ENCODE measurements at regions not wholly inside any gene's neighbourhood (a gene's known extent, or its start where the extent isn't known, plus 50 kb on each side); places are given as distances from the start of the nearest gene placed in this dataset.
"Not testable (repeated sequence)": the region's sequence is repeated elsewhere in the genome, so short reads cannot be mapped to it uniquely, and the experiment has no call there.

DNA sequence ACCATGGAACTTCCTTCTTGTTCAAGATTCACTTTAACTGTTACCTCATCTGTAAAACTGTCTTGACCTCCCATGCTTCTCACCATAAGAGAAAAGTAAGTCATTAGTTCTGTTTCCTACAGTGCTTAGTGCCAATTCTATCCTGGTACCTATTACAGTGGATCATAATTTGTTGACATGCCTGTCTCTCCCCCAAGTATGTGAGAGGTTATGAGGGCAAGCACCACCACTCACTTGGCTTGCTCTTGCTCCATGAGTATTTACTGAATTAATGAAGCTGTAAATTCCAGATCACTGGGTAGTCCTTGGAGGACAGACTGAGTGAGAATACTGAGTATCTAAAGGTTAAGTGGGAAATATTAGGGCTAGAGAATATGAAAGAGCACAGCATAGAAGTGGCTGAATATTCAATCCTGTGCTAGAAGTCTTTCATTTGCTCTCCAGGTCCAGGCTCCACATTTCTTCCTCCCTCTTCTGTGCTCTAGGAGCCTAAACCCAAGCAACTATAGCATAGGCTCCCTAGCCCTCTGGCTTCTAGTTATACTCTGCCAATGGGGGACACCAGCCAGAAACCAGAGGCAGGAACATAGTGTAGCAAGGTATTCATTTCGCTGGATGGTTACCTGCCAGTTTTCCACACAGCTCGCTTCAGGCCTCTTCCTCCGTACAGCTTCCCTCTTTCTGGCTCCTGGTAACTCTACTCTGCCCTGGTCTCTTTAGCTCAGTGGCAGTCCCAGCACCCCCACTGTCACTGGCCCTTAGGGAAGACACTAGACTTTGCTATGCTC, 118.2 kb upstream of the SLC5A12 start:
- DNase-seq: no peak

DNA sequence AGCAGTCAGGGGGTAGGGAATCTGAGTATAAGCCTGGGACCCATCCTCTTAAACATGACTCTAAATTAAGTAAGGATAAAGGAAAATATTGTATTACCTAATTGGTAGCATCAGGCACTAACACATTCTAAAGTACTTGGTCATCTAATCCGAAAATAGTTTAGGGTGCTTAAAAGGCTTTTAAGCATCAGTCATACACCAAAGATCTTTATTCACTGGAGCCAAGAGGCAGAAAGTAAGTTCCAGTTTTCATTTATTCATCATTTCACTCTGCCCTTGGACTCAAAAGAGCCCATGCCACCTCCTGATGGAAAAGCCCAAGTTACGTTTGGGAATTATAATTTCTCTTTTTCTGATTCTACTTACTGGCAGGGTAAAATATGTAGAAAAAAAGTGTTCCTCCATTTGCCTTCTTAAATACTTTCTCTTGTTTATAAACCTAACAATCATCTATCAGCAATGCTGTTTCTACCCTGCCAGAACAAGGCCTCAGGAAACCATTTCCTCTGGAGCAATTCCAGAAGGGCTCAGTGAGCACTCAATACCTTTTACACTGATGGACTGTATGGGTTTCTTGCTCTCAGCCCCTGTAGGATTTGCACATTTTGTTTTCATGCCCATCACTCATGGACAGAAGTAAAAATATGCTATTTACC, 120.1 kb upstream of the SLC5A12 start:
- no peak for DNase-seq

DNA sequence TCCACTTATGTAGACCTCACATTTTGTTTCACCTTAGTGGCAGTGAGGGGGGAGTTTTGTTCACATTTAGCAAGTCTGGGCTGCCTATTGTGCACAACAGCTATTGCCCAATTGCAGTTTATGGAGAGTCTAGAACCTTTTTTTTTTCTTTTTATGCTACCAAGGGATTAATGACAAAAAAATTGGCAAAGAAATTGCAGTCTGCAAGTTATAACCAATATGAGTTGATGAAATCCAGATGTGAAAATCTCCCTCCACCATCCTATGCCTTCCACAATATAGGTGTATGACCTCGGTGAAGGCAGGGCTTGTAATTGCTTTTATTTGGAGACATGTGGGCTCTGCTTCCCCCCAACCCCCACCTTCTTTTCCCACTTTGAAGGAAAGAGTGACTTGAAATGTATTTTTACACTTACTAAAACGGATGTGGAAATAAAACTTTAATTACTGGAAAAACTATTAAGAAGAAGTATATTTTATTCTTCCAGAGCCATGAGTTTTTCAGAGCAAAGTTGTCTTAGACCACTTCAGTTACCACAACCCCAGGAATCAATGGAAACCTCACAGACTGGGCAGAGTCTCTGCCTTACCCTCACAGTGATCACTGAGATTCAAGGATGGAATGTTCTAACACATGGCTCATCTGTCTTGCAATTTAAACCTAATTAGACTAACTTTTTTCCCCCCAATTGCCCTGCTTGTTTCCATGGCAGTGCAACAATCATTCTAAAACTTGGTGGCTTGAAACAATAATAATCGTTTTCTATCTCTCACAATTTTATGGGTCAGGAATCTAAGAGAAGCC, 120.8 kb upstream of the SLC5A12 start:
- no peak for DNase-seq

DNA sequence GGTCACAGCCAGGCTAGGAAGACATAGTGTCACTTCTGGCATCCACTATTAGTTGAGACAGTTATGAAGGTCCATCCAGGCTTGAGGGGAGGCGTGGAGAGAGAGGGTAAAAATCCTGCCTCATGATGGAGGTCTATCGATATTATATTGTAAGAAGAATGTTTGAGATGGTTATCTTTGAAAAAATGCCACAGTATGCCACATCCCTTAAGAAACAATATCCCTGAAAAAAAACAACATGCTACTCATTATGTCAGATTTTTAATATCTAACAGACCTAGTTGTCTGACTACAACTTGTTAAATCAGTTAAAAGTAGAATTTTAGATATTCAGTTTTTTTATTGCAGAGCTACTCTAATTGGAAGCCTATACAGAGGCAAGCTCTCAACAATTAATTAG, 121.7 kb upstream of the SLC5A12 start:
- no peak for DNase-seq

DNA sequence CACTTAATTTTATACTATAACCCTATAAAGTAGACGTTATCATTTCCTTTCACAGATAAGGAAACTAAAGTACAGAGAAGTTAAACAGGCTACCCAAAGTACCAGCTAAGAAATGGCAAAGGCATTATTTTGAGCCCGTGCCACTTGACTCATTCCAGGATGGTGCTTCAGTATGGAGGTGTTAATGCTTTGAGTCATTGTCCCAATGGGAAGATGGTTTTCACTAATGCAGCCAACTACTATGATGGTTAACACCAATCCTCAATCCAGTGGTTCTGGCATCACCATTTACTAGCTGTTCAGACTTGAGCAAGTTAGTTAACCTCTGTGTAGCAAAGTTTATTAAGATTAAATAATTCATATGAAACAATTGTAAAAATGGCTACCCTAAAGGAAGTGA, 123.1 kb upstream of the SLC5A12 start:
- no peak for DNase-seq

DNA sequence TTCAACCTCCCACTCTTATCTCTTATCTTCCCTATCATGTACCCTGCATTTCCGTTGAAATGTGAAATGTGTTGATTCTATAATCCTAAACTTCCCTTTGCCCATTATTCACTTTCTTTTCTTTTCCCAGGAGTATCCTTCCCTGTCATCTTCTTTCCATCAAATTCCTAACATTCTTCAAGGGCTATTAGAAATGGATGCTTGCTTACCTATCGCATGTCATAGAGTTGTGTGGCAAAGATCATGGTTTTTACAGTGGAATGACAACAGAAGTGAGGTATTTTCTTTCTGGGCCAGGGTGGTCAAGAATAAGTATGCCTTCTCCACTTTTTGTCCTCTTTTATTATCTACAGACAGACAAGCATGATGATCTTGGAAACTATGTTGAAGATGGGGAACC, 124.4 kb upstream of the SLC5A12 start:
- DNase-seq: no peak

DNA sequence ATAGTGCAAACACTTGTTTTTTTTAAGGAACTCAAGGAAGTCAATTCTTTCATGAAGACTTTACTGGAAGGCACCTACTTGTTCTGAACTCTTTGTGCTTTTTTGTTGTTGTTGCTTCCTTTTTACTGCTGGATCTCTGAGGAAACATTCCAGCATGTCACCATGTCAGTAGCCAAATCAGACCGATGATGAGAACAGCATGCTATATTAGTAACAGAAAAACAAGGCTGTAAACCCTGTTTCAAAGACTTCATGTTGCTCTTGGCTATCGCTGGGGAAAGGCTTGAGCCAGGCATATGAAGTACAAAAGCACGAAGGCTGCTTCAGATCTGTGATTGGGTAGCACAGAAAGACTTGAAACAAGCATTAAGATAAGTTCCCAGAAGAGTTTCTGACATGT, 125.6 kb upstream of the SLC5A12 start:
- DNase-seq: no peak

DNA sequence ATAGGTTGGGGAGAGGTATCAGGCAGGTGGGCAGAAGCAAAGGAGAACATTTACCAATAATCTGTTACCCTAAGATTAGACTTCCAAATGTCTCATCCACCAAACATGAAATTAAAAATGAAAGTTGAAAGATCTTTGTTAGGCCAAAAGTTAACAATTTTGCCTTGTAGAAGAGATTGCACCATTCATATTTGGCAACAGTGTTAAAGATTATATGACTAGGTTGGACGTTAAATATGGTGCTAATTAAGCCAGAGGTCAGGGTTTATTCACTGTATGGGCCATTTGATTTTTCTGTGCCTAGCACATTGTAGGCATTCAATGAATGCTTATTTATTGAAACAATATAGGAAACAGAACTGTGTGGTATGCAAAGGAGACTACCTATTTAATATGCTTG, 126.1 kb upstream of the SLC5A12 start:
- no peak for DNase-seq

DNA sequence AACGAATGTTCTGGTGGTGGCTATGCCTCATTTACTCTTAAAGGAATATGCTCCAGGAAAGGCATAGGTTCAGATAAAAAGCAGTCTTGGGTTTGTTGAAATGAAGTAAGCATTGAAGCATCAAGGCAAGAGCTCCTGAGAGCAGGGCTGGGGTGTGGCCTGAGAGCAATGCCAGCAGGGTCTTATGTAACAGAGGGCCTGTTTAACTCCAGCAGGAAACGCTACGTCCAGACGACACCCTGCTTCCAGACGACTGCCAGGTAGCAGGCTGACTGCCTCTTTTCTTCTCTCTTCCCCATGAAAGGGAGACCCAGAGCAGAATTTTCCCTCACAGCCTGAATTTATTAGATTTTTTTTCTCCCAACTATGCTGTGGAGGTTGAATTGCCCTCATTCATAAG, 127.2 kb upstream of the SLC5A12 start:
- DNase-seq: no peak

DNA sequence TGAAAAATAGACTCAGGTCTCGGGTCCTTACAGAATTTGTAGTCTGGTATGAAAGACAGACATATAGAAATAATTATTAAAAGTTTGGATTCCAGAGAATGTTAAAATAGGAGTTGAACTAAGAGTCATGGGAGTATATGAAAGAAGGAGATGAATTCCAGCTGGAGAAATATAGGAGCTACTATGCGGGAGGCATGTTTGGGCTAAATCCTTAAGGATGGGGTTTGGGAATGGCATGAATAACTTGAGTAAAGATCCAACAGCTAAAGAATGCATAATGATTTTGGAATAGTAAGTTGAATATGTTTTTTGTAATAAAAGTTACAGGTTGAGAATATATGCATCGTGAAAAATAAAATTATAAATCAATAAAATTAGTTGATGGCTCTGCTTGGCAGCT, 129.4 kb upstream of the SLC5A12 start:
- DNase-seq: no peak

DNA sequence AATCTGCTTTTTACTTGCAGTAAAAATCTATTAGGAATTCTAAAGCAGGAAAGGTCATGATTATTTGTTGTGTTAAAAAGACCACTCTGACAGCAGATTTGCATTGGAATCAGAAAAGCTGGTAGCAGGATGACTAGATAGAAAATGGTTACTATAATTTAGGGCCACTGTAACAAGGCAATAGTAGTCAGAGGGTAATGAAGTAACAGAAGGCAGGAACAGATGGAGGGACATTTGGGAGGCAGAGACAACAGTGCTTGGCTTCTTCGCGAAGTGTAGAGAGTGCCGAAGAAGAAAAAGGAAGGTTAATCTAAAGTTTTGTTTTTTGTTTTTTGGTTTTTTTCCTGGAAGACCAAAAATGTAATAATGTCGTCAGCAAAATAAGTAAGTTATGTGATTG, 129.8 kb upstream of the SLC5A12 start:
- no peak for DNase-seq

DNA sequence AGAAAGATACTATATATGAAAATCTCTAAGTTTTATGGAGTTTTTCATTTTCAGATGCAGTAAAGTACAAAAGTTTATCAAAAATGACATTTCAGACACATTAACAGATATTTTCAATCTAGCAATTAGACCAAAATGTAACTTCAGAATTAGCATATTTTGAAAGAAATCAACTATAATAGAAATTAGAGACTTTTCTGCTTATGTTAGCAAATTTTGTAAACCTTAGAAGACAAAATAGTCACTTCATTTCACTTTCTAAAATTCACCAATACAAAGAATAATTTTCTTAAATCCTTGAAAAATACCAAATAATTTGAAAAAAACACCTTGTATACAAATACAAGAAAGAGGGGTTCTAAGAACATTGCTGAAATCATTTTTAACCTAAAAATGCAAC, 135.8 kb upstream of the FIBIN start:
- no peak for DNase-seq

DNA sequence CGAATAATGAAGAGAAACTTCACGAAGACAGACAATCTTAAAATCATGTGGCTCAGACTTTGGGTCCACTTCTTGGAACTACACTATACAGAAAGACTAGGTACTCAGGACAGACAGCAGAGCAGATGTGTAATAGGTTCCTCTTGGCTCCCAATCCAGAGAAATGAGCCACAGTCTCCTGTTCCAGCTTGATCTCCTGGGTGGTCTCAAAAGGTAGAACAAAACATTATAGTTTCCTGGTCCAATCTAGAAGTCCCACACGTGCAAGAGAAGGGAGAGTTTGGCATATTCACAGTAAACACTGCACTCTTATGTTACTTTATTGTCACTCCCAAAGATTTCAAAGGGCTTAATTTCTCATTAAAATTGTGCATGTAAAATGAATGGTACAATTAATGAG, 134.5 kb upstream of the FIBIN start:
- DNase-seq: no peak

DNA sequence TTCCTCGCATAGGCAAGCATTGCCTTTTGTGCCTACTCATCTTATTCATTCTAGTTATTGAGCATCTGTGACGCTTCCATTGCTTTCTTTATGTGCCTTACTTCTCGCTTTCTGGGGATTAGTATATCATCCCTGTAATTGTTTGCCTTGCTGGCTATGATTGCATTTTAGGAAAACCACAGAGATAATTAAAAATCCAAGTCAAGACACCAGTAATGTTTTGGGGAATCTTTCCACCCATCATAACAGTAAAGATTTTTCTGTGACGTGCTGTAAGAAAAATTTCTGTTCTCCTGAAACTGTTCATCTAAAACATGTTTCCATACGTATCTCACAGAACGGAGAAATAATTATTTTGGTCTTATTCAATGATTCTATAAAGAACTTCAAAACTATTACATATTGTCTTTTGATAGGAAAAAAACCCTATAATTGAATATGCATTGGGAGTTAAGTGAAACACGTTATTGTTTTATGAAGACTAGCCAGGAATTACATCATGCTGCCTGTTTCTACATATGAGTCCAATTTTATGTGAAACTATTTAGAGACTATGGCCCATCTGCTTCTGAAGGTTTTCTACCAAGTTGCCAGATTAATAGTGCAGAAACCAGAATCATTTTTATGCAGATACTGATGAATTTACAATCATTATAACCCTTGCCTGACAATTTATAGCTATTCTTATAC, 133.7 kb upstream of the FIBIN start:
- no peak for DNase-seq

DNA sequence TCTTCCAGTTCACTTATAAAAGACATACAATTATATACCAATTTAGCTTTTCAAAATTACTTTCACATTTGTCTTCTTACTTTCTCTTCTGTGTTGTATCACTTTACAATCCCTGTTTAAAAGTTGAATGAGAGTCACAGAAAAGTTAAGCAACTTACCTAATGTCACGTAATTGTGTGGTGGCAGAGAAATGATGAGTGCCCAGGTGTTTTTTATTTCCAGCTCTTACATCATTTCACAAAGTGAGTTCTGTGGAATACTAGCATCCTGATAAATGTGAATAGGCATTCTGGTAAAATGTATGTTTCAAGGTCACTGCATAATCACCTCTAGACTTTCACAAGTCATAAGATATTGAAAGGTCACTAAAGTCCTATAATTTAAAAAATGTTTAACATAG, 133.0 kb upstream of the FIBIN start:
- DNase-seq: no peak

DNA sequence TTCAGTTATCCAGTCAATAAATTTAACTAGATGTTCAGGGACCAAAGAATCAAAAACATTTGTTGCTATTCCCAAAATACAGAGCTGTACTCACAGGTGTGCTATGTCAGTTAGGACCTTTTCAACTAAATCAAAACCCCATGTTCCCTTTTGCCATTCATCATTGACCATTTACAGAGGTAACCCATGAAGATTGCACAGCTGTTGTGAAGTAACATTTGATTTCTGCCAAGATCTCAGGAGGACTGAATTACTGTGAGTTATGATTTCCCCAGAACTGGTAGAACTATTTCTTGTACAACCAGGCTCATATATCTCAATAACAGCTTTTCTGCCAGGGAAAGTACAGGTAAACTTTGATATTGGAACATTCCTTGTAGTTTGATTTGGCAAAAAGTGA, 131.1 kb upstream of the FIBIN start:
- no peak for DNase-seq

DNA sequence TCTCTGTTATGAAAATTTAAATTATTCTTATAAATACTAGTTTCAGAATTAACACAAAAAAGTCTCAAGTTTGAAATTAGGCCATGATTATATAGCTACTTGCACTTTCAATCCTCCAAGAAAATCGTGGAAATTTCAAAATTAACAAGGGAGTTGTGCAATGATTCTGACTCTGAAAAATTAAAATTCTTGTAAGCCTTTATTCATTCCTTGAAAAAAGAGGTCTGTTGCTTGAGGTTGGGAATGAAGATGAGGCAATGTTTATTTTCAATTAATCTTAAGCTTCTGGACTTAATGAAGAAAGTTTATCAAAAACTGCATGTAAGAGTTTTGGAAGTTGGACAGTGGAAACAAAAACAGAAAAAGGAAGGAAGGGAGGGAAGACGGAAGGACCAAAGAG, 128.2 kb upstream of the FIBIN start:
- DNase-seq: no peak

DNA sequence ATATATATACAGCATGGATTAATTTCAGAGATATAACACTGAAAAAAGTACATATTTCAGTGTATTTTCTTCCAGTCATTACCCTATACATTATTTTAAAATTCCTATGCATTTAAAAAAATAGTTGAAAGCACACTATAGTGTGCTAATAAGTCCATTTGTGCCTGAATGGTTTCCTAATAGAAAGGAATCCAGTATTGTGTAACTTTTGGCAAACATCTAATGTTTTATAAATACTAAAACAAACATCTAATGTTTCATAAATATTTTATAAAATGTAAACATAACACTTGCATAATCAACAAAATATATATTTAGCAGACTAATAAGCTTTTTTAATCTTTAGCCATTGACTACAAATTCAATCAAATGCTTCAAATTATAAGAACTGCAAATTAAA, 126.6 kb upstream of the FIBIN start:
- DNase-seq: no peak

DNA sequence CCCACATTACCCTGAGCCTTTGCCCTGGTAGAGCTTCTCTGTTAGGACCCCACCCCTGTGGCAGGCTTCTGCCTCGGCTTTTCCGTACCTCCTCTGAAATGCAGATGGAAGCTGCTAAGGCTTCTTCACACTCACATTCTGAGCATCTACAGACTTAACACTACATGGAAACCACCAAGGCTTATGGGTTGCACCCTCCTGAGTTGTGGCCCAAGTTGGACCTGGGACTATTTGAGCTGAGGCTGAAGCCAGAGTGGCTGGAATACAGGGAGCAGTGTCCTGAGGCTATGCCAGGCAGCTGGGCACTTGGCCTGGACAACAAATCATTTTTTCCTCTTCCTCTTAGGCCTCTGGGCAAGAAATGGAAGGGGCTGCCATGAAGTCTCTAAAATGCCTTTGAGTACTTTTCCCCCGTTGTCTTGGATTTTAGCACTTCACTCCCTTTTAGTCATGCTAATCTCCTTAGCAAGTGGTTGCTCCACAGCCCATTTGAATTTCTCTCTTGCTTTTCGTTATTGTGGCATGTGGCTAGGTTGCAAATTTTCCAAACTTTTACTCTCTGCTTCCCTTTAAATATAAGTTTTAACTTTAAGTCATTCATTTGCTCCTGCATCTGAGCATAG, 114.8 kb upstream of the FIBIN start:
- DNase-seq: no peak

DNA sequence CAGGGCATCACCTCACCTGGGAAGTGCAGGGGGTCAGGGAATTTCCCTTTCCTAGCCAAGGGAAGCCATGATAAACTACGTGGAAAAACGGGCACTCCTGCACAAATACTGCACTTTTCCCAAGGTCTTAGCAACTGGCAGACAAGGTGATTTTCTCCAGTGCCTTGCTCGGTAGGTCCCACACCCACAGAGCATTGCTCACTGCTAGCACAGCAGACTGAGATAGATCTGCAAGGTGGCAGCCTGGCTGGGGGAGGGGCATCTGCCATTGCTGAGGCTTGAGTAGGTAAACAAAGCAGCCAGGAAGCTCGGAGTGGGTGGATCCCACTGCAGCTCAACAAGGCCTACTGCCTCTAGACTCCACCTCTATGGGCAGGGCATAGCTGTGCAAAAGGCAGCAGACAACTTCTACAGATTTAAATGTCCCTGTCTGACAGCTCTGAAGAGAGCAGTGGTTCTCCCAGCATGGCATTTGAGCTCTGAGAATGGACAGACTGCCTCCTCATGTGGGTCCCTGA, 111.5 kb upstream of the FIBIN start:
- not testable (repeated sequence) for DNase-seq

DNA sequence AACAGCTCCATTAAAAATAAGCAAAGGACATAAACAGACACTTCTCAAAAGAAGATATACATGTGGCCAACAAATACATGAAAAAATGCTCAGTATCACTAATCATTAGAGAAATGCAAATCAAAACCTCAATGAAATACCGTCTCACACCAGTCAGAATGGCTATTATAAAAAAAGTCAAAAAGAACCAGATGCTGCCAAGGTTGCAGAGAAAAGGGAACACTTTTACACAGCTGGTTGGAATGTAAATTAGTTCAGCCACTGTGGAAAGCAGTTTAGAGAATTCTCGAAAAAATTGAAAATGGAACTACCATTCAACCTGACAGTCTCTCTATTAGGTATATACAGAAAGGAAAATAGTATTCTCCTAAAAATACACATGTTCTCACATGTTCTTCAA, 102.4 kb upstream of the FIBIN start:
- no peak for DNase-seq

DNA sequence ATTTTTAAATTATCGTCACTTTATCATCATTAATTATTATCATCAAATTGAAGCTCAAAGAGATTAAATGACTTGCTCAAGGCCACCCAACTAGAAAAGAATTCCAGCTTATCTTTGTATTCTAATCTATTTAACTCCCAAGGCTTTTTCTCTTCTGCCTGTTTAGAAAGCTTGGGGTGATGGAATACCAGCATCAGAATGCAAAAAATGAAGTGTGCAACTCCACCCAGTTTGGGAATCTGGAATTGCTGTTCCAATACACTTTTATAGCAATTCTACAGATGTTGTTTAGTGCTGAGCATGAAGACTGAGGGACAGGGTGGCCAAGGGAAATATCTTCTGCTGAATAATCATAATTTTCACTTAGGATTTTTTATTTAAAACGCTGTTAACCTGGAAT, 97.2 kb upstream of the FIBIN start:
- DNase-seq: no peak
